Stimulated activated CD4-positive, alpha-beta T cell treated with anti-CD3 and anti-CD28 coated beads, Interleukin-2, amount 100 ng/mL, for 24 hours (primary cell): ENCODE measurements at regions not wholly inside any gene's neighbourhood (a gene's known extent, or its start where the extent isn't known, plus 50 kb on each side); places are given as distances from the start of the nearest gene placed in this dataset.
"Not testable (repeated sequence)": the region's sequence is repeated elsewhere in the genome, so short reads cannot be mapped to it uniquely, and the experiment has no call there.

Experiments used
- DNase-seq, 2 donors: peaks; one replicate each; pipeline ENCODE4 v3.0.0-alpha.2; 2020

- DNase-seq, result no peak
Observed at GRCh38 chr12:124471828-124472227, 95.6 kb downstream of the NCOR2 start.

DNA sequence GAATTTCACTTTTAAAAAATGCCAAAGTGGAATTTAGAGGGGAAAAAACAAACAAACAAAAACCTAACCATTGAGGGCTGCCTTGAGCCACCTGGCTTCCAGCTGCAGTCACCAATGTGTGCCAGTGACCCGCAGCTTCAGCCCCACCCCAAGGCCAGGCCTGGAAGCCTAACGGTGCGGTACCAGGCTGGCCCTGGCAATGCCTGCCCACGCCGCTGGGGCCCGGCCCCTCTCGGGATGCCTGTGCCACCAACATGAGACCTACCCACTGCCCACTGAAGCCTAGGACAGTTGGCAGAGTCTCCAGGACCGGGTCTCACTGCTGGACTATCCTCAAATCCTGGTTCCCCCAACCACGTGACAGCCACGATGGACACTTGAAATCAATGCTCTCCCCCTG lies 96.6 kb downstream of the NCOR2 start:
- DNase-seq, result no peak

DNA sequence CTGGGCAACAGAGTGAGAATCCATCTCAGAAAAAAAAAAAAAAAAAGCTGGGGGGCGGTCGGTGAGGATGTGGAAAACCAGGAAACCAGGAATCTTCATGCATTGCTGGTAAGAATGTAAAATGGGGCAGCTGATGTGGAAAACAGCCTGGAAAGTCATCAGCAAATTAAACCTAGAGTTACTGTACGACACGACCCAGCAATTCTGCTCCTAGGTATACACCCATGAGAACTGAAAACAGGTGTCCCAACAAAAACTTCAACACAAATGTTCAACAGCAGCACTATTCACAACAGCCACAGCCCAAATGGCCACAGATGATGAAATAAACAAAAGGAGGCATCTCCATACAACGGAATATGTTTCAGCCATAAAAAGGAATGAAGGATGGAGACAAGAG lies 97.3 kb downstream of the NCOR2 start:
- no peak for DNase-seq

GRCh38 chr12:124469193-124469888 lies 98.1 kb downstream of the NCOR2 start:
- peak in 1 of 2 donors; percentile 33 for DNase-seq

GRCh38 chr12:124467549-124467948 lies 99.9 kb downstream of the NCOR2 start:
- DNase-seq, result not testable (repeated sequence)

DNA sequence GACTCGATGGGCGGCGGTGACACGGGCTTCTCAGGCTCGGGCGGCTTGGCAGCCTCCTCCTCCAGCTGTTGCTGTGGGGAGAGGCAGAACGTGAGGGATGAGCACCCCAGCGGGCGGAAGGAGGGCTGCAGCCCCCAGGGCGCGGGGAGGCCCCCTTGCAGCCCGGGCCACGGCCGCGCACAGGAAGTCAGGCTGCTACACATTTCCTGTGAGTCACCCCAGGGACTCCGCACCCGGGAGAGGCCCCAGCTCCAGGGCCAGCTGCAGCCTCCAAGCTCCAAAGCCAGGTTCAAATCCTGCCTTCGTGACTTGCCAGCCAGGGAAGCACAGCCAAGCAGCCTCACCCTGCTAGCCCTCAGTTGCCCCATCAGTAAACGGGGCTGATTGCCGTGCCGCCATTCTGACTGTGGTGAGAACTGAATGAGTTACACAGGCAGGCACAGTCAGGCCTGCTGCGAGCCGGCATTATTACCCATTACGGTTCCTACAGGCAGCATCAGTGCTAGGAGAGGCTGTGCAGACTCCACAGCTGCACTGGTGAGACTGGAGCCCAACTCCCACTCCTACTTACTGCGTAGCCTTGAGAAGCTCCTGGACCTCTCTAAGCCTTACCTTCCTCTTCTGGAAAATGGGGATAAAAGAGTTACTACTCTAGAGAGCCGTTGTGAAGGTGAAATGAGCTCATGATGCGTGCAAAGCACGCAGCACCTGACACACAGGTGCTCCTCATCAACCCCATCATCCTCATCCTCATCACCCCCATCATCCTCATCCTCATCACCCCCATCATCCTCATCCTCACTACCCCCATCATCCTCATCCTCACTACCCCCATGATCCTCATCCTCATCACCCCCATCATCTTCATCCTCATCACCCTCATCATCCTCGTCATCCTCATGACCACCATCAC lies 100.9 kb downstream of the NCOR2 start:
- DNase-seq, result peak; percentile 84 to 85

- no peak for DNase-seq
Observed at GRCh38 chr12:124465473-124465872, 101.9 kb downstream of the NCOR2 start.

GRCh38 chr12:124464830-124465229 lies 102.6 kb downstream of the NCOR2 start:
- no peak for DNase-seq

GRCh38 chr12:124464062-124464461 lies 103.3 kb downstream of the NCOR2 start:
- DNase-seq, result no peak

DNA sequence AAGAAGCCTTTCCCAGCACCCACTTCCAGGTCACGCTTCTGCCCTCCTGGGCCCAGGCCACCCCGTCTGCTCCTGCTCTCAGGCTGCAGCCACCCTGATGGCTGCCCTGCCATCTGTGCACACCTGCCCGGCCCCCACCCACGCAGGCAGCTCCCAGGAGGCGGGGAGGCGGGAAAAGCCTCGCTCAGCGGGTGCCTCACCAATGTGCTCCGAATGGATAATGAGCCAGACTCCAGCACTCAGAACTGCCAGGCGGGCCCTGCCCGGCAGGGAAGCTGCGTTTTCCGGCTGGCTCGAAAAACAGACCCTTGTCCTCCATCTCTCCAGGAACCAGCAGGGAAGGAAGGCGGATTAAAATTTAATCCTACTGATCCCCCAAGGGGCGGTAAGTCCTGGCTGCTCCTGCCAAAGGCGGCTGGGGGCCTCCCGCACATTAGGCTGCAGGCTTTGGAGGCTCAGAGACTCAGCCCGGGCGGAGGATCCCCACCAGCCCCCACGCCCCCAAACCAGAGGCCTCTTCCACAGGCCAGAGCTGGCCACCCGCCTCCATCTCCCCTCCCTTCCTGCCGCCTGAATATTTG lies 104.0 kb downstream of the NCOR2 start:
- DNase-seq, result no peak

DNA sequence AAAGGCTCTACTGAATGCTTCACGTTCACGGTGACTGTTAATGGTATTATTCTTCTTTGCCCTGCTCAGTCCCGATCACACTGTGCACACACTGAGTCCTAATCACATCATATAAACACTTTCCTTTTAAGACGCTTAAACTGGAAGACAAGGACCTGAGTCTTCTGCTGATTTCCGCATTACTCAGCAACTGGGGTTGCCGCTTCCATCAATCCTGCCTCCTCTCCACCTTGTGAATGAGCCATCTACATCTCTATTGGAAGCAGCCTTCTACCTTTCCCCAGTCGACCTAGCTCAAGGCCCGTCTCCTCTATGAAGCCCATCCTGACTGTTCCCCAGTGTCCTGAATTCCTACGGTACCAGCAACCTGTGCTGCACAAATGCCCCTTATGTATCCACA lies 104.7 kb downstream of the NCOR2 start:
- no peak for DNase-seq

GRCh38 chr12:124461851-124462623 lies 105.4 kb downstream of the NCOR2 start:
- DNase-seq, result no peak

DNA sequence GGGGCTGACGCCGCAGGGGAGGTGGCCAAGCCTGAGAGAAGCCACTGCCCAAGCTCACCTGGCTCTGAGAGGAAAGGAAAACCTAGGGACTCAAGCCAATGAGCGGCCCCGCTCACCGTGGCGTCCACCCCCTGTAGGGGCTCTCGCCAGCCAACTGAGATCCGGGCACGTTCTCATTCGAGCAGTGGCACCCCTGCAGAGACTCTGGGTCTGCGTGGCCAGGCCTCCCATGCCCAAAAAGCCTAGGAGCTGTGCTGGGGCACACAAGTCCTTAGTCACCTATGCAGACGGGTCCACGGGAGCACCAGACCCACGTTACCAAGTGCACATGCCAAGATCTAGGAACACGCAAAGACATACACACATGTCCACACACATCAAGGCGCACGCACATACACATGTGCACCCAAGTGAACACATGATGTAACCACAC lies 106.2 kb downstream of the NCOR2 start:
- no peak for DNase-seq

- no peak for DNase-seq
Observed at GRCh38 chr12:124460771-124461170, 106.6 kb downstream of the NCOR2 start.

DNA sequence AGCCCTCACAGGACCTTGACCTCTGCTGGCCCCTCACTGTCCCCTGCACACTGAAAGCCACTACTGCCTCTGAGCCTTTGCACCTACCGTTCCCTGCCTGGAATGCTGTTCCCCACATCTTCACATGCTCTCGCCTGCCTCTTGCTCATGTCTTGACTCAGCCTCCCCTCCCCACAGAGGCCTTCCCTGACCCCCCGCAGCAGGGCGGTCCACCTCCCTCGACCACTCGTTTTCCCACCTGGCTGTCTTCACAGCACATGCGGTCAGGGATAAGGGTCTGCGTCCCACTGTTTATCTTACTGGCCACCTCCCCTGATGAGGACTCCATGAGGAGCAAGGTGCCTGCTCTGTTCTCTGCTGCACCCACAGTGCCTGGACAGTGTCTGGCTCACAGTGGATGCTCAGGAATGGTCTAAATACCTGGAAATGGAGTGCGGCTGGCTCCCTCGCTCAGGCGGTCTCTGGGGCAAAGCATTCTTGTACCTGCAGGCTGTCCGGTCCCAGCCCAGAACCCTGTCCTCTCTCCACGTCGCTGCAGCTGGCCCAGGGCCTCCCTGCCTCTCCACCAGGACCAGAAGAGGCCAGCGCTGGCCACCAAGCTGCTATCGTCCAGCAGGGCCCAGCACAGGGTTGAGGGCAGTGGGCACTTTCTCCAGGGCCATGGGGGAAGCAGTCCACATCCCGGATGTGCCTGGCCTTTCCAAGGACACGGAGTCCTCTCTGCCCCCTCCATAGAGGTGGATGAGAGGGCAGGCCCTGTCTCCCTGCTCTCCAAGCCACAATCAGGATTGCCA lies 107.4 kb downstream of the NCOR2 start:
- DNase-seq, result no peak

DNA sequence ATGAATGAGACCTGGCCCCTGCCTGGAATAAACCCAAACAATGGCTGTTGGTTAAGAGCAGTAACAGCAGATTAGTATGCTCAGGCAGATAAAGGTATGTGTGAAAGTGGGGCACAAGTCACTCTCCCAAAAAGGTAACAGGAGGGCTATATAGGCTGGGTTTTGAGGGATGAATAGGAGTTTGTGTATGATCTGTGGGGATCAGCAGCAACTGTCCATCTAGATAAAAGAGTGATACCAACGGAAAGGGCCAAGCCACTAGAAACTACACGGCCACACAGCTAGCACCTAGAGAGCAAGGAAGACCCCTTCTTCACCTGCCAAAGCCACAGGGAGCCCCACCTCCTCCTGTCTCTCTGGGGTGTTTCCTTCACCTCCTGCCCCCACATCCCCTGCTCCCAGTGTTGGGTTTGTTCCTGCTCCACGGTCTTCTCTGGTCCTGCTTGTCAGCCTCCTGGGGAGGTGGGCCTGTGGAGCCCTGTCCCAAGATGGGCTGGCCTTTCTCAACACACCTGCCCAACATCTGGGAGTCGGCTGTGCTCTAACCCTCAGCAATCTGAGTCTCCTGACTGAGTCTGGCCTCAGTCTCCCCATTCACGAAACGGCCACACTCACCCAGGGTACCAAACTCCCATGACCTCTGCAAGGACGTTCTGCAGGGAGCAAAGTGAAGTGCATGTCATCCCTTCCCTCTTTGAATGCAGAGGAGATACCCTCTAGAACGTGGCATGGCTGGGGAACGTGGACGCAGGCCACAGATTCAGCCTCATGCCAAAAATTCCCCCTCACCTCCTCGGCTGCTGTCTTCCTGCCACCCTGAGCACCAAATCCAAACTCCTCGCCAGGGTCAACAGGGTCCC lies 108.2 kb downstream of the NCOR2 start:
- DNase-seq, result no peak

GRCh38 chr12:124458220-124458991 lies 109.0 kb downstream of the NCOR2 start:
- no peak for DNase-seq

- DNase-seq, result peak; percentile 61
Observed at GRCh38 chr12:124457287-124458219, 109.9 kb downstream of the NCOR2 start.

DNA sequence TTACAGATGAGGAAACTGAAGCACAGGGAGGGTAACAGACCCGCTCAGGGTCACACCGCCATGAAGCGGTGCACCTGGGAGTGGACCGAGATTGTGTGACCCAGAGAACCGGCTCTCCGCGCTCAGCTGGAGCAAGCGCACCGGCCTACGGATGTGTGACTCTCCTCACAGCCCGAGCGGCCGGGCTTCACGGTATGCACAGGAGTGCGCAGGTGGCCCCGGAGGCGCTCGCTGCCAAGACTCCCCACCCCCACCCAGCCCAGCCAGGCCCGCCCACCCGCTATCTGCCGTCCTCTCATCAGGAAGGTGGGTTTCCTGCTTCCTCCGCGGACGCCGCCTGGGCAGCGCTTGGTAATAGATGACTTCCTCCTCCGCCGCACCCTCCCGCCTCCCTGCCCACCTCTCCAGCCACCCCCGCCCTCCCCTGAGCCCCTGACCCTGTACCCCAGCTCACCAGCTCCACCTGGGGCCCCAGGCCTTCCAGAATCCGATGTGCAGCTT lies 110.7 kb downstream of the NCOR2 start:
- peak; percentile 32 to 39 for DNase-seq
